Smooth muscle cell (in vitro differentiated cells): ENCODE measurements at regions not wholly inside any gene's neighbourhood (a gene's known extent, or its start where the extent isn't known, plus 50 kb on each side); places are given as distances from the start of the nearest gene placed in this dataset.

Source experiments
- DNase-seq: peaks from one replicate; lab custom pipeline; 2025; ENCODE audit not compliant: unreplicated experiment; lab: John Stamatoyannopoulos, UW
- H2AFZ ChIP-seq: fragments of 200-600 bp; sonication (generic); 2 replicates; pipeline ENCODE4 v1.6.0; 2016; ENCODE audit warnings: antibody characterized with exemption, low read depth, mild to moderate bottlenecking
- H3F3A ChIP-seq: fragments of 200-600 bp; sonication (generic); 2 replicates; pipeline ENCODE4 v1.6.0; 2017; ENCODE audit warnings: antibody characterized with exemption, low read depth
- H3K27ac ChIP-seq: fragments of 200-600 bp; sonication (generic); 2 replicates; pipeline ENCODE4 v1.5.1; 2016; ENCODE audit warnings: low read depth, mild to moderate bottlenecking
- H3K27me3 ChIP-seq: fragments of 200-600 bp; sonication (generic); 2 replicates; pipeline ENCODE4 v1.6.1; 2016; ENCODE audit warnings: low read depth, mild to moderate bottlenecking
- H3K36me3 ChIP-seq: fragments of 200-600 bp; sonication (generic); 2 replicates; pipeline ENCODE4 v1.5.1; 2016; ENCODE audit warnings: low read depth
- H3K4me1 ChIP-seq: fragments of 200-600 bp; sonication (generic); 2 replicates; pipeline ENCODE4 v1.5.1; 2016; ENCODE audit warnings: low read depth
- H3K4me2 ChIP-seq: fragments of 200-600 bp; sonication (generic); 2 replicates; pipeline ENCODE4 v1.6.0; 2016; ENCODE audit warnings: mild to moderate bottlenecking
- H3K4me3 ChIP-seq: fragments of 200-600 bp; sonication (generic); 2 replicates; pipeline ENCODE4 v1.5.1; 2016; ENCODE audit warnings: mild to moderate bottlenecking
- H3K79me2 ChIP-seq: fragments of 200-600 bp; sonication (generic); 2 replicates; pipeline ENCODE4 v1.6.0; 2016; ENCODE audit warnings: low read depth, mild to moderate bottlenecking
- H3K9ac ChIP-seq: fragments of 200-600 bp; sonication (generic); 2 replicates; pipeline ENCODE4 v1.6.0; 2016; ENCODE audit warnings: low read depth
- H3K9me3 ChIP-seq: fragments of 200-600 bp; sonication (generic); replicated peaks from 2 replicates; pipeline ENCODE4 v1.5.1; 2016; ENCODE audit warnings: low read depth
- H4K20me1 ChIP-seq: fragments of 200-600 bp; sonication (generic); 2 replicates; pipeline ENCODE4 v1.6.0; 2016; ENCODE audit warnings: low read depth
- WGBS: methylation state at CpG from one replicate; pipeline ENCODE4 v1.1.7; 2016; ENCODE audit warnings: low lambda C conversion rate; 5-methylcytosine and 5-hydroxymethylcytosine counted together
- TF ChIP-seq, protein P1 (sequence below): fragments of 200-600 bp; sonication (generic); IDR thresholded peaks from 2 replicates; pipeline ENCODE4 v1.5.1; 2017; ENCODE audit warnings: borderline replicate concordance, mild to moderate bottlenecking, antibody characterized with exemption; ENCODE audit not compliant: insufficient read depth, poor library complexity, severe bottlenecking

DNA sequence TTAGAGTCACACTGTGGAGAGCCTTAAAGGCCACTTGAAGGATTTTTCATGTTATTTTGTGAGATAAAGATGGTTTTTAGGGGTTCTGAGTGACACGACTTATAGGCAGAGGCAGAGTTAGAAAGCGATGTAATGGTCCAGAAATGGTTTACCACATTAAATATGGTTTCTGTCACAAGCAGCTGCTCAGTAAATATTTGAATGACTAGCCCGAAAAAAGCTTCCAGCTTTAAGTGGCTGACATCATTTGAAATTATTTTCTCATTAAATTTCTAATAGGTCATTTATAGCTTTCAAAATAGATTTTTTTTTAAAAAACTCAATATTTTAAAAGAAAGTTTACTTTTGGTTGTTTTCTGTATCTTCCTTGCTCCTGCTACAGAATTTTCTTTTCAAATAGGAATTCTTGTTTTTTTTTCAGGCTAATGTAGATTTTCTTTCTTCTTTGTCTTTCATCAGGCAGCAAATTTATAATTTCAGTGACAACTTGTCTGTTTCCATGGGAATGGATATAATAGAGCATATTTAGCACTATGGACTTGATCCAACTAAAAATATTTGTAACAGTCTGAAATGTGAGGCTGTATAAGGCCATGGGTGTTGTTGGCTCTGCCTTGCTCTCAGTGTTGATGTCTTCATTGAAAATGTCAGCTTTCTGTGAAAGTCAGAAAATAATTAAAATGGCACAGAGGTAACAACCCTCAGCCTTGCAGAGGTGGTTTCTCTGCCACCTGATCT lies 700.0 kb downstream of the TMTC2 start:
- no peak for DNase-seq
- Histone ChIP-seq H4K20me1 (no peaks in the 10 kb centered on the region), H2AFZ (no peak overlapping the region), H3K27me3 (no peaks in the 10 kb centered on the region), H3K9ac (no peak overlapping the region), H3K4me3 (no peak overlapping the region), H3K79me2 (no peaks in the 10 kb centered on the region), H3K4me1 (no peaks in the 10 kb centered on the region), H3K36me3 (no peaks in the 10 kb centered on the region), H3F3A (no peaks in the 10 kb centered on the region), H3K9me3 (no peaks in the 10 kb centered on the region), H3K4me2 (no peak overlapping the region), H3K27ac (no peak overlapping the region)
- TF ChIP-seq, protein P1, sequence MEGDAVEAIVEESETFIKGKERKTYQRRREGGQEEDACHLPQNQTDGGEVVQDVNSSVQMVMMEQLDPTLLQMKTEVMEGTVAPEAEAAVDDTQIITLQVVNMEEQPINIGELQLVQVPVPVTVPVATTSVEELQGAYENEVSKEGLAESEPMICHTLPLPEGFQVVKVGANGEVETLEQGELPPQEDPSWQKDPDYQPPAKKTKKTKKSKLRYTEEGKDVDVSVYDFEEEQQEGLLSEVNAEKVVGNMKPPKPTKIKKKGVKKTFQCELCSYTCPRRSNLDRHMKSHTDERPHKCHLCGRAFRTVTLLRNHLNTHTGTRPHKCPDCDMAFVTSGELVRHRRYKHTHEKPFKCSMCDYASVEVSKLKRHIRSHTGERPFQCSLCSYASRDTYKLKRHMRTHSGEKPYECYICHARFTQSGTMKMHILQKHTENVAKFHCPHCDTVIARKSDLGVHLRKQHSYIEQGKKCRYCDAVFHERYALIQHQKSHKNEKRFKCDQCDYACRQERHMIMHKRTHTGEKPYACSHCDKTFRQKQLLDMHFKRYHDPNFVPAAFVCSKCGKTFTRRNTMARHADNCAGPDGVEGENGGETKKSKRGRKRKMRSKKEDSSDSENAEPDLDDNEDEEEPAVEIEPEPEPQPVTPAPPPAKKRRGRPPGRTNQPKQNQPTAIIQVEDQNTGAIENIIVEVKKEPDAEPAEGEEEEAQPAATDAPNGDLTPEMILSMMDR = no peak
- WGBS = 87% methylated on average over 3 of the region's 3 CpGs

DNA sequence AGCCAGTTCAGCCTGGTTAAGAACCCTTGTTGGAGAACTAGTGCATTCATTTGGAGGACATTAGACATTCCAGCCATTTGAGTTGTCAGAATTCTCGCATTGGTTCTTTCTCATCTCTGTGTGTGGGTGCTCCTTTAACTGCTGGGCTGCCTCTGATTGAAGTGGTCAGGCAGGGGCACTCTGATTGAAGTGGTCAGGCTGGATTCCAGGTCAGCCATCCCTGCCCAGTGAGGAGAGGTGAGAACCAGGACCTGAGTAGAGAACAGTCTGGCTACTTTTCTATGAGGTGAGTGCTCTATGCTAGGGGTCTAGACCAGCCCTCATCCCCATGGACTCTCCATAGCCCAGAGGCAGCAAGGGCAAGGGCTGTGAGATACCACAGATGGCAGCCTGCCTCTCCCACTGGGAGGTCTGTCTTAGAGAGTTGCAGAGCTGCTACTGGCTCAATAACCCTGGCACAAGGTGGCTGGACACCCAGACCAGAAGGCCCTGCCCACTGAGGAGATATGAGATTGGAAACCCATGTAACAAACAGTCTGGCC lies 691.6 kb downstream of the TMTC2 start:
- Histone ChIP-seq H2AFZ (no peak overlapping the region), H4K20me1 (no peaks in the 10 kb centered on the region), H3K9ac (no peak overlapping the region), H3K9me3 (no peaks in the 10 kb centered on the region), H3K4me1 (no peaks in the 10 kb centered on the region), H3K4me2 (no peak overlapping the region), H3K27me3 (no peaks in the 10 kb centered on the region), H3K27ac (no peak overlapping the region), H3K36me3 (no peaks in the 10 kb centered on the region), H3K79me2 (no peaks in the 10 kb centered on the region), H3F3A (no peaks in the 10 kb centered on the region), H3K4me3 (no peak overlapping the region)
- no peak for DNase-seq
- WGBS = 61% methylated on average over 1 of the region's 1 CpG
- TF ChIP-seq, protein P1 = no peak

DNA sequence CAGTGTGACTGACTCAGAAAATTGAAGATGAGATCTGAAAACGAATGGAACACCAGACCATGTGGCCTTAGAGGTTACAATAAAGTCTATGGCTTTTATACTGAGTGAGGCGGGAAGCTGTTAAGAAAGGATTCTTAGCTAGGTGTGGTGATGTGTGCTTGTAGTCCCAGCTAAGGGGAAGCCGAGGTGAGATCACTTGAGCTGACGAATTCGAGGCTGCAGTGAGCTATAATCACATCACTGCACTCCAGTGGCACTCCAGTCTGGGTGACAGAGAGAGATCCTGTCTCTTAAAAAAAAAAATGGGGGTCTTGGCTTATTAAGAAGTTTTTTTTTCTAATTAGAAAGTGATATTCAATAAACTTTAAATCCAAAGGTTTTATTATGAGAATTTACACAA lies 678.6 kb downstream of the TMTC2 start:
- Histone ChIP-seq H2AFZ (no peak overlapping the region), H3K9ac (no peak overlapping the region), H3K27me3 (no peaks in the 10 kb centered on the region), H3K36me3 (no peaks in the 10 kb centered on the region), H3K27ac (no peak overlapping the region), H3K4me1 (no peaks in the 10 kb centered on the region), H3K79me2 (no peaks in the 10 kb centered on the region), H3K4me2 (no peak overlapping the region), H3K9me3 (no peaks in the 10 kb centered on the region), H3F3A (no peaks in the 10 kb centered on the region), H3K4me3 (no peak overlapping the region), H4K20me1 (no peaks in the 10 kb centered on the region)
- TF ChIP-seq, protein P1 = no peak
- DNase-seq = no peak
- 73% methylated on average over 5 of the region's 5 CpGs for WGBS

DNA sequence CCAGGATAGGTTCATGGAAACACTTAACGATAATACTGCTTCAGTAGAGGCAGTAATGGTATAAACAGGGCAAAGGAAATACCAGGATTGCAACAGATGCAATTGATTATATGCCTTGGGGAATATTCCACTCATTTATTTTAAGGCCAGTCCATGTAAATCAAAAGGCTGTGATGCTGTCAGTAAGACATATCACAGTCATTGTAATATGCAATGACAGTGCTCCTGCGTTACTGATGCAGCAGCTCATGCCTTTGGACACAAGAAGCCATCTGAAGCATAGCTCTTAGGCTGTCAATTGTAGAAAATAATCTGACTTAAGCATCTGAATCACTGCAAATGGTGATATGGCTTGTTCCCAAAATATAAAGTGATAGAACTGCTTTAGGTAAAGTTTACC lies 674.8 kb downstream of the TMTC2 start:
- WGBS = 95% methylated on average over 2 of the region's 2 CpGs
- no peaks in the 10 kb centered on the region for H3K27me3 ChIP-seq
- H3K79me2 ChIP-seq = no peaks in the 10 kb centered on the region
- H4K20me1 ChIP-seq = no peaks in the 10 kb centered on the region
- no peak overlapping the region for H3K4me2 ChIP-seq
- H3K27ac ChIP-seq = no peak overlapping the region
- DNase-seq = no peak
- H3K9me3 ChIP-seq = no peaks in the 10 kb centered on the region
- no peak overlapping the region for H2AFZ ChIP-seq
- H3K4me3 ChIP-seq = no peak overlapping the region
- no peaks in the 10 kb centered on the region for H3K4me1 ChIP-seq
- no peak overlapping the region for H3K9ac ChIP-seq
- H3K36me3 ChIP-seq = no peaks in the 10 kb centered on the region
- no peaks in the 10 kb centered on the region for H3F3A ChIP-seq
- TF ChIP-seq, protein P1 = no peak
